Kidney epithelial cell (primary cell): ENCODE measurements at regions not wholly inside any gene's neighbourhood (a gene's known extent, or its start where the extent isn't known, plus 50 kb on each side); places are given as distances from the start of the nearest gene placed in this dataset.
"Not testable (repeated sequence)": the region's sequence is repeated elsewhere in the genome, so short reads cannot be mapped to it uniquely, and the experiment has no call there.

Experiments
- DNase-seq: peaks from one replicate; pipeline ENCODE4 v3.0.0-alpha.2; 2010; ENCODE audit warnings: low read depth
- H3K27me3 ChIP-seq: 2 replicates; pipeline ENCODE4 v1.6.0; 2011; ENCODE audit warnings: low read length; ENCODE audit not compliant: control insufficient read depth, insufficient read depth
- H3K36me3 ChIP-seq: 2 replicates; pipeline ENCODE4 v1.5.1; 2011; ENCODE audit warnings: low read length; ENCODE audit not compliant: control insufficient read depth, insufficient read depth
- H3K4me3 ChIP-seq: 2 replicates; pipeline ENCODE4 v1.5.1; 2011; ENCODE audit warnings: low read depth, mild to moderate bottlenecking, control low read depth, low read length
- CTCF ChIP-seq: IDR thresholded peaks from 2 replicates; pipeline ENCODE4 v1.5.1; 2011; ENCODE audit warnings: mild to moderate bottlenecking, moderate library complexity, low read length, control low read depth, inconsistent platforms; ENCODE audit not compliant: insufficient read depth, poor library complexity, severe bottlenecking

- DNase-seq, H3K27me3 ChIP-seq, H3K36me3 ChIP-seq, H3K4me3 ChIP-seq: not testable (repeated sequence)
Measured at GRCh38 chr2:90235452-90235851, 1544.0 kb downstream of the RPIA start.

- peak; percentile 10 for TF ChIP-seq CTCF
- H3K4me3 ChIP-seq, DNase-seq, H3K36me3 ChIP-seq, H3K27me3 ChIP-seq: not testable (repeated sequence)
Measured at GRCh38 chr2:90237923-90238361, 1546.5 kb downstream of the RPIA start.

DNA sequence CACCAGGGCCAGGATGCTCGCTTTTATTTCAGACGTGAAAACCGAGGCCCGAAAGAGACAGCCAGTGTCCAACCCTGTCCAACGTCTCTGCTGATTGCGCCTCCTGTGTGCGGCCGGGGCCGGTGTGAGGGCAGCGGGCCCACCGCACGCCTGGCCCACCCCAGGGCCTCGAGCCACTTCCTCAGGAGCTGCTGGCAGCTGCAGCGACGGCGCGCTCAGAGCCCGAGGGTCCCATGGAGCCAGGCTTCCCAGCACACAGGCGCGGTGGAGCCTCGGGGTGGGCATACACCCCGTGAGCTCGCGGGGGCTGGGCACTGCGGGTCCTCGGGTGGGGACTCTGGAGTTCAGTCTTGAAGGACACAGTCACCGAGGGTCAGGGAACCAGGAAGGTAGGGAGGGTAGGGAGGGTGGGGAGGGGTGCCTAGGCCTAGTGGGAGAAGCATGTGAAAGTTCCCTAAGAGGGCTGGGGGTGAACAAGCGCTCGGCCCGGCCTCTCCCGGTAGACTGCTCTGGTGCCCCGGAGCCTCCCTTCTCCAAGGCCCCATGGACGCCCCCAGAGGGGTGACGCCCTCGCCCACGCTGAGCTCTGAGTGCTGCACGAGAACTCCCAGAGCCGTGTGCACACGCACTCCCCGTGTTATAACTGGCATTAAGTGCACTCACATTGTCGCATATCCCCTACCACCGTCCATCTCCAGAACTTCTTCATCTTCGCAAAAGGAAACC lies 1547.2 kb downstream of the RPIA start:
- not testable (repeated sequence) for H3K27me3 ChIP-seq, H3K36me3 ChIP-seq, DNase-seq, H3K4me3 ChIP-seq

GRCh38 chr2:90239769-90240168 lies 1548.3 kb downstream of the RPIA start:
- not testable (repeated sequence) for DNase-seq

GRCh38 chr2:90244902-90245765 lies 1553.7 kb downstream of the RPIA start:
- H3K27me3 ChIP-seq, DNase-seq, H3K4me3 ChIP-seq, H3K36me3 ChIP-seq: not testable (repeated sequence)

More at GRCh38 chr2:90239769-90240168, 1548.3 kb downstream of the RPIA start:
- not testable (repeated sequence) for H3K36me3 ChIP-seq, H3K4me3 ChIP-seq, H3K27me3 ChIP-seq

DNA sequence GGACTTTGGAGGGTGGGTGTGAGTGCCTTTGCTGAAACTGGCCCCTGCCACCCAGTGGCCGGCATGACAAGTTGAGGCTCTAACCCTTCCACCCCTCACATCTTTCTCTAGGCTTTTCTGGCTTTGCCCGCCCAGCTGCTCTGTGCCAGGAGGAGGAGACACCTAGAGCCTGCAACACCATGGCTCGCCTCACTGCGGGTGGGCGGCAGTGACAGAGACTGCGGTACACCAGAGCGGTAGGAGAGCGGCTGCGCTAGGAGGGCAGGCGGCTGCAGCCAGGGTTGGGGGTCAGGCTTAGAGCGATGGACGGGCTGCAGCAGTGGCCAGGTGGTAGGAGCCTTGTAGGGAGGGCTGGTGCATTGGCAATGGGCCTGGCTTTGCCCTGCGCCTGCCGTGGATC lies 1556.9 kb downstream of the RPIA start:
- H3K27me3 ChIP-seq, DNase-seq, H3K4me3 ChIP-seq, H3K36me3 ChIP-seq: not testable (repeated sequence)

GRCh38 chr2:90250350-90250749 lies 1558.9 kb downstream of the RPIA start:
- not testable (repeated sequence) for DNase-seq, H3K36me3 ChIP-seq, H3K4me3 ChIP-seq, H3K27me3 ChIP-seq

- DNase-seq, H3K4me3 ChIP-seq, H3K36me3 ChIP-seq, H3K27me3 ChIP-seq: not testable (repeated sequence)
Measured at GRCh38 chr2:90251576-90251975, 1560.1 kb downstream of the RPIA start.

GRCh38 chr2:90253306-90253705 lies 1561.8 kb downstream of the RPIA start:
- DNase-seq, H3K36me3 ChIP-seq, H3K27me3 ChIP-seq, H3K4me3 ChIP-seq: not testable (repeated sequence)

- H3K27me3 ChIP-seq, DNase-seq, H3K36me3 ChIP-seq, H3K4me3 ChIP-seq: not testable (repeated sequence)
Measured at GRCh38 chr2:90266888-90267287, 1575.4 kb downstream of the RPIA start.

DNA sequence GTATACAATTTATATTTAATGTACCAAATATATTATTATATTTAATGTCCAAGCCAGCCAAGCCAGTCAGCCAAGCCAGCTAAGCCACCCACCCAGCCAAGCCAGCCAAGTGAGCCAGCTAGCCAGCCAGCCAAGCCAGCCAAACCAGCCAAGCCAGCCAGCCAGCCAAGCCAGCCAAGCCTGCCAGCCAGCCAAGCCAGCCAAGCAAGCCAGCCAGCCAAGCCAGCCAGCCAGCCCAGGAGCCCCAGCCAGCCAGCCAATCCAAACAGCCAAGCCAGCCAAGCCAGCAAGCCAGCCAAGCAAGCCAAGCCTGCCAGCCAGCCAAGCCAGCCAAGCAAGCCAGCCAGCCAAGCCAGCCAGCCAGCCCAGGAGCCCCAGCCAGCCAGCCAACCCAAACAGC lies 1596.3 kb downstream of the RPIA start:
- DNase-seq, H3K36me3 ChIP-seq, H3K27me3 ChIP-seq, H3K4me3 ChIP-seq: not testable (repeated sequence)

DNA sequence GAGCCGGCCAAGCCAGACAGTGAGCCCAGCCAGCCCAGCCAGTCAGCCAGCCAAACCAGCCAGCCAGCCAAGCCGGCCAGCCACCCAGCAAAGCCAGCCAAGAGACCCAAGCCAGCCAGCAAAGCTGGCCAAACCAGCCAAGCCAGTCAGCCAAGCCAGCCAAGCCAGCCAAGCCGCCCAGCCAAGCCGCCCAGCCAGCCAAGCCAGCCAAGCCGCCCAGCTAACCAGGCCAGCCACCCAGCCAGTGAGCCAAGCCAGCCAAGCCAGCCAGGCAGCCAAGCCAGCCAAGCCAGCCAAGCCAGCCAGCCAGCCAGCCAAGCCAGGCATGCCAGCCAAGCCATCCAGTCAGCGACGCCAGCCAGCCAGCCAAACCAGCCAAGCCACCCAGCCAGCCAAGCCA lies 1596.9 kb downstream of the RPIA start:
- not testable (repeated sequence) for H3K27me3 ChIP-seq, DNase-seq, H3K36me3 ChIP-seq

GRCh38 chr2:90289291-90289980 lies 1598.0 kb downstream of the RPIA start:
- not testable (repeated sequence) for H3K36me3 ChIP-seq, DNase-seq, H3K27me3 ChIP-seq, H3K4me3 ChIP-seq

More for the DNA sequence above, 1596.9 kb downstream of the RPIA start:
- H3K4me3 ChIP-seq: not testable (repeated sequence)
